ENCODE measurements at regions not wholly inside any gene's neighbourhood (a gene's known extent, or its start where the extent isn't known, plus 50 kb on each side); places are given as distances from the start of the nearest gene placed in this dataset.

DNA sequence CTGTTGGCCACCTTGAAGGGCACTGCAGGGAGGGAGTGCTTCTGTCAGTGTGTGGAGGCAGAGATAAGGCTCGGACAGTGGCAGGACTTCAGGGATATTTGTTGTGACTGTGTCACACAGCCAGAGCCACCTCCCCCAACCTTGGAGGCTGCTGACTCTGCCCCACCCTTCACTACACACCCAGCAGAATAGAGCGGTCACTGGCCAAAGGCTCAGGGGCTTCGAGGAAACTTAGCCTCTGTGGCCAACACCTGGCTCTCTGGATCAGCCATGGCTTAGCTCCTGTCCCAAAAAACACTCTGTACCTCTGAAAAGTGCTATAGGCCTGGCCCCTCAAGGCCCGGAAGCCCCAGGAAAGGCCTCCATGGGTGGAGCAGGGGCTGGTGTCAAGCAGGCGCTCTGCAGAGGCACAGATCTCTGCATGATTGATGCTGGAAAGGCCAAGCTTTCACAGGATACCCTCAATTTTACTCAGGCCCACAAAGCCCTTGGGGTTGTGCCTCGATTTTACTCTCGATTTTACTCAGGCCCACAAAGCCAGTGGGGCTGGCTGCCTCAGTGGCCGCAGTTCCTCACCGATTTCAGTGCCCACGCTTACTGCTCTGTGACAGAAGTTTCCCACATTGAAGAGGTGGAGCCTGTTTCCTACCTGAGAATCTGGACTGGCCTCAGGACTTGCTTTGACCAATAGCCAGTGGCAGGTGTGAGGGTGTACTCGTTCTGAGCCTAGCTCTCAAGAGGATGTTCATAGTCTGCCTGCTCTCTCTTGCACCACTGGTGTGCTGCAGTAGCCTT lies 113.2 kb upstream of the GPR26 start:
- Histone ChIP-seq H3K36me3 (ENCODE audit: control insufficient read depth in 3 of 3, insufficient read depth in 2 of 3, low read depth in 1 of 3, low read length in 3 of 3) (no peaks in the 10 kb centered on the region), H3K27ac (ENCODE audit: low read depth in 1 of 3, low read length in 2 of 3) (no peak overlapping the region), H3K27me3 (ENCODE audit: control insufficient read depth in 3 of 3, insufficient read depth in 3 of 3, low read length in 3 of 3) (no peaks in the 10 kb centered on the region), H3K4me1 (ENCODE audit: control insufficient read depth in 3 of 3, insufficient read depth in 2 of 3, low read depth in 1 of 3, low read length in 2 of 3) (no peaks in the 10 kb centered on the region), H3K4me3 (ENCODE audit: low read depth in 1 of 3, low read length in 3 of 3) (no peak overlapping the region), H3K9me3 (ENCODE audit: control insufficient read depth in 2 of 2, insufficient read depth in 1 of 2, low read depth in 1 of 2, low read length in 1 of 2) (no peaks in the 10 kb centered on the region)
- FAIRE-seq (no peak), DNase-seq (no peak)
- 65 to 76% (median 72%) methylated on average over 11 of the region's 11 CpGs for WGBS, 3 donors

DNA sequence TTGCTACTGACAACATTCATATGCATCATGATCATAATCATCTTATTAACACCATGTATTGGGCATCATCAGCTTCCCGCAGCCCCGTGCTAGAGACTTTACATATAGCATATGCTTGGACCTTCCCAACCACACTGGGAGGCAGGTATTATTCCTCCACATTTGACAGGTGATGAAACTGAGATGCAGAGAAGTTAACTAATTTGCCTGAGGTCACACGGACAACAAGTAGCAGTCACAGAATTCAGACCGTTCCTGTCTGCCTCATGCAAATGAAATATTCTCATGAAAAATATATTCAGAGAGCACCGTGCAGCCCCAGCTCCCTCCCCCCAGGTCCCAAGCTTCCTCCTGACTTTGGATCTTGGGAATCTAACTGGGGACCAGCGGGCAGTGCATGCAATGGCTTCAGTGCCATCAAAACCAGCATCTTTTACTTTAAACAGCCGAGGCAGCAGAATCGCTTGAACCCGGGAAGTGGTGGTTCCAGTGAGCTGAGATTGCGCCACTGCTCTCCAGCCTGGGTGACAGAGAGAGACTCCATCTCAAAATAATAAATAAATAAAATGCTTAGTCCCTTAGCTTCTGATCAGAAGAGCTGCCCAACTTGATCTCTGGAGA lies 112.2 kb upstream of the GPR26 start:
- Histone ChIP-seq H3K4me3 (ENCODE audit: low read depth in 1 of 3, low read length in 3 of 3) (no peak overlapping the region), H3K4me1 (ENCODE audit: control insufficient read depth in 3 of 3, insufficient read depth in 2 of 3, low read depth in 1 of 3, low read length in 2 of 3) (no peaks in the 10 kb centered on the region), H3K9me3 (ENCODE audit: control insufficient read depth in 2 of 2, insufficient read depth in 1 of 2, low read depth in 1 of 2, low read length in 1 of 2) (no peaks in the 10 kb centered on the region), H3K27ac (ENCODE audit: low read depth in 1 of 3, low read length in 2 of 3) (no peak overlapping the region), H3K36me3 (ENCODE audit: control insufficient read depth in 3 of 3, insufficient read depth in 2 of 3, low read depth in 1 of 3, low read length in 3 of 3) (no peaks in the 10 kb centered on the region), H3K27me3 (ENCODE audit: control insufficient read depth in 3 of 3, insufficient read depth in 3 of 3, low read length in 3 of 3) (no peaks in the 10 kb centered on the region)
- FAIRE-seq (no peak), DNase-seq (no peak)
- 81 to 86% (median 84%) methylated on average over 10 of the region's 10 CpGs for WGBS, 3 donors

DNA sequence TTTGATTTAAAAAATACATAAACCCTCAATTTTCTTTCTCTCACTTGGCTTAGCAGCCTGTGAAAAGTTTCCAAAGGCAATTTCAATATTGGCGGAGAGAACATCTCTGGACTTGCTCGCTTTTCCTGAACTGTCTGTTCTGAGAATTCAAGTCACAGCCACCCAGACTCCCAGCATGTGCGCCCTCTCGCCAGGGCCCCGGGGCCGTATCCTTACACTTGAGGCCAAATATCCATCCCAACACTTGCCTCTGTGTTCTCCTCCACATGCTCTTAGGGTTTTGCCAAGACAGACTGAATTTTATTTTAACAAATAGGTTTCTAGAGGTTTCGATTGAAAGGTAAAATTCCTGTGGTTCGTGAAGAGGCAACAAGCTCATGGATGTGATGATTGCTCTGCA lies 111.5 kb upstream of the GPR26 start:
- Histone ChIP-seq H3K27me3 (ENCODE audit: control insufficient read depth in 3 of 3, insufficient read depth in 3 of 3, low read length in 3 of 3) (no peaks in the 10 kb centered on the region), H3K36me3 (ENCODE audit: control insufficient read depth in 3 of 3, insufficient read depth in 2 of 3, low read depth in 1 of 3, low read length in 3 of 3) (no peaks in the 10 kb centered on the region)

DNA sequence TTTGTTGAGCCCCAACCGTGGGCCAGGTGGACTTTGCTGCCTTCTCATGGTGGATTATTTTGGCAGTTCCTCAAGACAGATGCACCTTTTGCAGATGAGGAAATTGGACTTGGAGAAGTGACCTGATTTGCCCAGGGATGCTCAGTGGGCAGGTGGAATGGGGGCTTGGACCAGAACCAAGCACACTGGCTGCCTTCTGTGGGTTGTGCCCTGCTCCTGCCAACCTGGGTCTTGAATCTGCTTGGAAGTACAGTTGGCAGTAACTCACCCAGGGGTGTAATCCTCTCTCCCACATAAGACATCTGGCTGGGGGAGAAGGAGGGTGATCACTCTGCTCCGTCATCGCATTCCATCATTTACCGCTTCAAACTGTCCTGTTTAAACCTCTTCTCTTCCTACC lies 110.5 kb upstream of the GPR26 start:
- Histone ChIP-seq H3K4me1 (ENCODE audit: control insufficient read depth in 3 of 3, insufficient read depth in 2 of 3, low read depth in 1 of 3, low read length in 2 of 3) (no peaks in the 10 kb centered on the region), H3K27me3 (ENCODE audit: control insufficient read depth in 3 of 3, insufficient read depth in 3 of 3, low read length in 3 of 3) (no peaks in the 10 kb centered on the region), H3K36me3 (ENCODE audit: control insufficient read depth in 3 of 3, insufficient read depth in 2 of 3, low read depth in 1 of 3, low read length in 3 of 3) (no peaks in the 10 kb centered on the region), H3K9me3 (ENCODE audit: control insufficient read depth in 2 of 2, insufficient read depth in 1 of 2, low read depth in 1 of 2, low read length in 1 of 2) (no peaks in the 10 kb centered on the region), H3K4me3 (ENCODE audit: low read depth in 1 of 3, low read length in 3 of 3) (no peak overlapping the region), H3K27ac (ENCODE audit: low read depth in 1 of 3, low read length in 2 of 3) (no peak overlapping the region)
- FAIRE-seq (no peak), DNase-seq (no peak)
- WGBS, 3 donors = 71 to 80% (median 76%) methylated on average over 4 of the region's 4 CpGs

More for the DNA sequence above, 111.5 kb upstream of the GPR26 start:
- no peaks in the 10 kb centered on the region for H3K9me3 ChIP-seq (ENCODE audit: control insufficient read depth in 2 of 2, insufficient read depth in 1 of 2, low read depth in 1 of 2, low read length in 1 of 2)
- no peak overlapping the region for H3K4me3 ChIP-seq (ENCODE audit: low read depth in 1 of 3, low read length in 3 of 3)
- no peak for FAIRE-seq
- H3K4me1 ChIP-seq (ENCODE audit: control insufficient read depth in 3 of 3, insufficient read depth in 2 of 3, low read depth in 1 of 3, low read length in 2 of 3) = no peaks in the 10 kb centered on the region
- 81 to 88% (median 87%) methylated on average over 8 of the region's 8 CpGs for WGBS, 3 donors
- no peak for DNase-seq
- H3K27ac ChIP-seq (ENCODE audit: low read depth in 1 of 3, low read length in 2 of 3) = no peak overlapping the region

DNA sequence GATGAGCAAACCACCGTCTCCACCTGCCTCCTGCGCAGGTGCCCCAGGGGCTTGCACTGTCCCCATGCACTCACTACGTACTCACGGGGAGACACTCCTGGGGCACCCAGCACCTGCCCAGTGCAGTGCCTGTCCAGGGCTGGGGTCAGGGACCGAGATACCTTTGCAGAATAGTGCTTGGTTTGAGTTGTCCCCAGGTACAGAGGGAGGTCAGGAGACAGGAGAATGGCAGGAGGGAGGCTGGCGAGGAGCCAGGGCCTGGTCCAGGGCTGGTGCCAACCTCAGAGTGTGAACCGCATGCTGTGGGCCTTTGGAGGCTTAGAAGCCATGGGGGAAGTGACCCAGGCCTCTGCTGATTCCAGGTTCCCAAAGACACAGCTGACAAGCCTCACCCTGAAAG lies 110.1 kb upstream of the GPR26 start:
- Histone ChIP-seq H3K9me3 (ENCODE audit: control insufficient read depth in 2 of 2, insufficient read depth in 1 of 2, low read depth in 1 of 2, low read length in 1 of 2) (no peaks in the 10 kb centered on the region), H3K4me3 (ENCODE audit: low read depth in 1 of 3, low read length in 3 of 3) (no peak overlapping the region), H3K27me3 (ENCODE audit: control insufficient read depth in 3 of 3, insufficient read depth in 3 of 3, low read length in 3 of 3) (no peaks in the 10 kb centered on the region), H3K4me1 (ENCODE audit: control insufficient read depth in 3 of 3, insufficient read depth in 2 of 3, low read depth in 1 of 3, low read length in 2 of 3) (no peaks in the 10 kb centered on the region), H3K27ac (ENCODE audit: low read depth in 1 of 3, low read length in 2 of 3) (no peak overlapping the region), H3K36me3 (ENCODE audit: control insufficient read depth in 3 of 3, insufficient read depth in 2 of 3, low read depth in 1 of 3, low read length in 3 of 3) (no peaks in the 10 kb centered on the region)
- FAIRE-seq = no peak
- no peak for DNase-seq
- 68 to 83% (median 69%) methylated on average over 7 of the region's 7 CpGs for WGBS, 3 donors

DNA sequence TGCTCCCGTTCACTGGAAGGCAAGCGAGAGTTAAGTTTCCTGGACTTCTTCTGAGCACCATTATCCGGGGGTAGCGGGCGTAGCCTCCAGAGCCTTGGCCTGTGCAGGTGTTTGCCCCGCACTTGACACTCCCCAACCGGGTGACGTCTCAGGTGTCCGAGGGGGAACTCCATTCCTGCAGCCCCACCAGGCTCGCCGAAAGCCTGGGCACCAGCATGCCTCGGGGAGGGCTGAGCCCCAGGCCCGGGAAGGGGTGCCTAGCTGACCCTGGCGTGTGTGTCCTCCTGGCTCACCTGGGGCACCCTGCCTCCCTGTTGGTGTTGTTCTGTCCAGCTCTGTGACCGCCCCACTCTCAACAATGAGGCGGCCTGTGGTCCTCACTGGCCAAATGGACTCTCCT lies 109.4 kb upstream of the GPR26 start:
- no peak overlapping the region for H3K4me3 ChIP-seq (ENCODE audit: low read depth in 1 of 3, low read length in 3 of 3)
- no peak overlapping the region for H3K27ac ChIP-seq (ENCODE audit: low read depth in 1 of 3, low read length in 2 of 3)
- H3K4me1 ChIP-seq (ENCODE audit: control insufficient read depth in 3 of 3, insufficient read depth in 2 of 3, low read depth in 1 of 3, low read length in 2 of 3) = no peaks in the 10 kb centered on the region
- H3K9me3 ChIP-seq (ENCODE audit: control insufficient read depth in 2 of 2, insufficient read depth in 1 of 2, low read depth in 1 of 2, low read length in 1 of 2) = no peaks in the 10 kb centered on the region
- FAIRE-seq (no peak), DNase-seq (no peak)
- 56 to 71% (median 63%) methylated on average over 16 of the region's 16 CpGs for WGBS, 3 donors
- no peaks in the 10 kb centered on the region for H3K36me3 ChIP-seq (ENCODE audit: control insufficient read depth in 3 of 3, insufficient read depth in 2 of 3, low read depth in 1 of 3, low read length in 3 of 3)
- no peaks in the 10 kb centered on the region for H3K27me3 ChIP-seq (ENCODE audit: control insufficient read depth in 3 of 3, insufficient read depth in 3 of 3, low read length in 3 of 3)

DNA sequence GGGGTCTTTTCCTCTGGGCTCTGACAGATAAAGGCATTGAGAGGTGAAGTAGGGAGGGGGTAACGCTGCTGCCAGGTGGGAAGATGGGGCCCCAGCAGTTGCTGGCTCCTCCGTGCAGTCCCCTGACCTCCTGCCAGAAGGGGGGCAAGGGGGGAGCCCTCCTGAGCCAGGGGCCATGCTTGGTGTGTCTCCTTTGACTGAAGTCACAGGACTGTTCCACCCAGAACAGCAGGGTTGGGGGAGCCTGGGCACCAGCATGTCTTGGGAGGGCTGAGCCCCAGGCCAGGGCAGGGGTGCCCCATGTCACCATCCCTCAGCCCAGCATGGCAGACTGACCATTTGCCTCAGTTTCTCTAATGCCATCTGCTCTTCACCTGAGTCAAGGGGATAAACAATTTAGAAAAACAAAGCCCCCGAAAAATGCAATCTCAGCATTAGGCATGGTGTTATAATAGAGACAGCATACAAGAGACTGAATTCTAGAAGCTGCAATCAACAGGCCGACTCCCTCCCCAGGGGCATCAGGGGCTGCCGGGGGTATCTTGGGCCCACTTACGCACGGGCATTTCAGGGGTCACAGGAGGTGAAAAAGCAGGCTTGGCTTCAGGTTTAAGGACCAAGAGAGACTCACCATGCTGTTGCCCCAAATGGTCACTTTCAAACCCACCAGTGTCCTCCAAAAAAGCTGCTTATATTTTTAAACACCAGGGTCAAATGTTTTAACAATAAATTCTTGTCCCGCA lies 108.6 kb upstream of the GPR26 start:
- no peak for DNase-seq
- WGBS, 3 donors = 57 to 64% (median 57%) methylated on average over 8 of the region's 8 CpGs
- Histone ChIP-seq H3K4me3 (ENCODE audit: low read depth in 1 of 3, low read length in 3 of 3) (no peak overlapping the region), H3K4me1 (ENCODE audit: control insufficient read depth in 3 of 3, insufficient read depth in 2 of 3, low read depth in 1 of 3, low read length in 2 of 3) (no peaks in the 10 kb centered on the region), H3K9me3 (ENCODE audit: control insufficient read depth in 2 of 2, insufficient read depth in 1 of 2, low read depth in 1 of 2, low read length in 1 of 2) (no peaks in the 10 kb centered on the region), H3K27ac (ENCODE audit: low read depth in 1 of 3, low read length in 2 of 3) (no peak overlapping the region), H3K27me3 (ENCODE audit: control insufficient read depth in 3 of 3, insufficient read depth in 3 of 3, low read length in 3 of 3) (no peaks in the 10 kb centered on the region), H3K36me3 (ENCODE audit: control insufficient read depth in 3 of 3, insufficient read depth in 2 of 3, low read depth in 1 of 3, low read length in 3 of 3) (no peaks in the 10 kb centered on the region)
- FAIRE-seq = no peak

DNA sequence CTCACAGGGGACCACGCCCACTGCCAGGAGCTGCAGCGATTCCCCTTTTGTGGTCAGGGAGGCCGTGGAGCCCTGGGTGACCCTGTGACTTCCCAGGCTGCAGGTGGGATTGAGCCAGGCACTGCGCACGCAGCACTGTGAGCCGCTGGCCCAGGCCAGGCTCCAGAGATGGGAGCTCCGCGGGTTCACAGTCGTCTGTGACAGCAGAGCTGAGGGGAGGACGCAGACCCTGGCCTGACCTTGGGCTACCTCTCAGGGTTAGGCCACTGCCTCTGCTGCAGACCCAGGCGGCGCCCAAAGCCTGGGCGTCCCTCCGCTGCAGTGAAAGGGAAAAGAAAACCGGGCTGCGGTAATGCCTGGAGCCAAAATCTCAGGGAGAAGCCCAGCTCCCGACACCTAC lies 107.5 kb upstream of the GPR26 start:
- Histone ChIP-seq H3K4me1 (ENCODE audit: control insufficient read depth in 3 of 3, insufficient read depth in 2 of 3, low read depth in 1 of 3, low read length in 2 of 3) (no peaks in the 10 kb centered on the region), H3K36me3 (ENCODE audit: control insufficient read depth in 3 of 3, insufficient read depth in 2 of 3, low read depth in 1 of 3, low read length in 3 of 3) (no peaks in the 10 kb centered on the region), H3K9me3 (ENCODE audit: control insufficient read depth in 2 of 2, insufficient read depth in 1 of 2, low read depth in 1 of 2, low read length in 1 of 2) (no peaks in the 10 kb centered on the region), H3K27ac (ENCODE audit: low read depth in 1 of 3, low read length in 2 of 3) (no peak overlapping the region), H3K27me3 (ENCODE audit: control insufficient read depth in 3 of 3, insufficient read depth in 3 of 3, low read length in 3 of 3) (no peaks in the 10 kb centered on the region), H3K4me3 (ENCODE audit: low read depth in 1 of 3, low read length in 3 of 3) (no peak overlapping the region)
- WGBS, 3 donors = 77 to 79% (median 78%) methylated on average over 17 of the region's 17 CpGs
- no peak for FAIRE-seq
- DNase-seq = no peak

All from small intestine (tissue), 7 donors.